NCI-H345 treated with DMSO at 0.1 percent for 48 hours (cell line): ENCODE measurements at regions not wholly inside any gene's neighbourhood (a gene's known extent, or its start where the extent isn't known, plus 50 kb on each side); places are given as distances from the start of the nearest gene placed in this dataset.
"Not testable (repeated sequence)": the region's sequence is repeated elsewhere in the genome, so short reads cannot be mapped to it uniquely, and the experiment has no call there.

Experiments
- DNase-seq: peaks from one replicate; lab custom pipeline; 2025; ENCODE audit not compliant: unreplicated experiment; lab: John Stamatoyannopoulos, UW

GRCh38 chr3:194249323-194250097, 101.6 kb downstream of the CPN2 start:
- DNase-seq = no peak

- DNase-seq = no peak
Observed at GRCh38 chr3:194250098-194251002, 100.8 kb downstream of the CPN2 start.

GRCh38 chr3:194251007-194251406, 100.1 kb downstream of the CPN2 start:
- DNase-seq = no peak

- DNase-seq = no peak
Observed at GRCh38 chr3:194251461-194251860, 99.7 kb downstream of the CPN2 start.

- DNase-seq = no peak
Observed at GRCh38 chr3:194251891-194252560, 99.1 kb downstream of the CPN2 start.

GRCh38 chr3:194253270-194253669, 97.9 kb downstream of the CPN2 start:
- no peak for DNase-seq

GRCh38 chr3:194254040-194254439, 97.1 kb downstream of the CPN2 start:
- no peak for DNase-seq

- no peak for DNase-seq
Observed at GRCh38 chr3:194255252-194256039, 95.7 kb downstream of the CPN2 start.

GRCh38 chr3:194256040-194256945, 94.8 kb downstream of the CPN2 start:
- DNase-seq = no peak

- no peak for DNase-seq
Observed at GRCh38 chr3:194257151-194257621, 93.9 kb downstream of the CPN2 start.

GRCh38 chr3:194257916-194258668, 93.0 kb downstream of the CPN2 start:
- no peak for DNase-seq

GRCh38 chr3:194259982-194260766, 91.0 kb downstream of the CPN2 start:
- DNase-seq = no peak

GRCh38 chr3:194261581-194262063, 89.5 kb downstream of the CPN2 start:
- DNase-seq = no peak

- DNase-seq = no peak
Observed at GRCh38 chr3:194262176-194262924, 88.8 kb downstream of the CPN2 start.

- DNase-seq = no peak
Observed at GRCh38 chr3:194262925-194263305, 88.2 kb downstream of the CPN2 start.

- DNase-seq = not testable (repeated sequence)
Observed at GRCh38 chr3:194264631-194265504, 86.3 kb downstream of the CPN2 start.
